Mucosa of descending colon (tissue), 3 donors: ENCODE measurements at regions not wholly inside any gene's neighbourhood (a gene's known extent, or its start where the extent isn't known, plus 50 kb on each side); places are given as distances from the start of the nearest gene placed in this dataset.

ENCODE experiments used
- ATAC-seq: fragments of 200-7000 bp; cut with Tn5 transposase; one replicate; pipeline ENCODE4 v1.9.1; 2020; ENCODE audit warnings: mild to moderate bottlenecking, moderate library complexity
- DNase-seq, 3 donors: peaks; one replicate each; pipeline ENCODE4 v3.0.0-alpha.2; 2020
- H3K36me3 ChIP-seq: fragments of 200-600 bp; one replicate; pipeline ENCODE4 v1.8.0; 2021; ENCODE audit warnings: low read depth, mild to moderate bottlenecking
- H3K4me1 ChIP-seq: fragments of 200-600 bp; one replicate; pipeline ENCODE4 v1.8.0; 2021; ENCODE audit warnings: low read depth, mild to moderate bottlenecking
- H3K4me3 ChIP-seq: fragments of 200-600 bp; one replicate; pipeline ENCODE4 v1.8.0; 2021; ENCODE audit warnings: mild to moderate bottlenecking
- H3K9me3 ChIP-seq: fragments of 200-600 bp; one replicate; pipeline ENCODE4 v1.8.0; 2021; ENCODE audit warnings: mild to moderate bottlenecking
- CTCF ChIP-seq: fragments of 200-600 bp; IDR thresholded peaks from one replicate; pipeline ENCODE4 v1.8.0; 2022; ENCODE audit warnings: antibody characterized with exemption, mild to moderate bottlenecking
- intact Hi-C, 2 donors: fragments of 100-400 bp; cut with DNase I in 1 of 2; cut with micrococcal nuclease in 1 of 2; formaldehyde crosslinking; loops; one replicate each; pipeline versions ENCODE4 v1.11.0 to v1.11.1; 2022; cut with DNase I, micrococcal nuclease
- donor health status: DM: no; HTN: no; CAD: no; lungs with moderate emphysema.
- donor health status: DM: no; HTN: no; CAD: no.
- donor health status: DM: no; HTN: yes; CAD: no.

- no peak for ATAC-seq
- Histone ChIP-seq H3K4me1 (no peaks in the 10 kb centered on the region), H3K9me3 (no peaks in the 10 kb centered on the region), H3K4me3 (no peak overlapping the region), H3K36me3 (no peaks in the 10 kb centered on the region)
- no peak for TF ChIP-seq CTCF
- intact Hi-C loops: no loop called here
- DNase-seq: no peak
Measured at GRCh38 chr4:81776794-81777193, 305.1 kb upstream of the RASGEF1B start.

DNA sequence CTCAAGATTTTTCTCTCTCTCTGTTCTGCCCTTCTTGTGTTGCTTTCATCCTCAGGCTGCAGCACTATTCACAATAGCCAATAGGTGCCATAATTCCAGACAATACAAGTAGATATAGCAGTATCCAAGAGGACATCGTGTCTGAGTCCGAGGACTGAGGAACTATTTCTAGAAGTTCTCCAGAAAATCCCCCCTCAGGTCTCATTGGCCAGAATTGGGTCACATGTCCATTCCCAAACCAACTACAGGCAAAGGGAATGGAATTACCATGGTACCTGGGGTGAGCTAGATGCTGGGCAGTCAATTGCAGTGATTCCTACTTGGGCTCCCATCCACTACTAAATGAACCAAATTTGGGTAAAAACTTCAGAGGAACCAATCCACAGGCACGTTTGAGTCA is 301.9 kb upstream of the RASGEF1B start:
- Histone ChIP-seq H3K4me1 (no peaks in the 10 kb centered on the region), H3K4me3 (no peak overlapping the region), H3K9me3 (no peaks in the 10 kb centered on the region), H3K36me3 (no peaks in the 10 kb centered on the region)
- intact Hi-C loops: no loop called here
- DNase-seq (no peak), ATAC-seq (no peak)
- no peak for TF ChIP-seq CTCF

DNA sequence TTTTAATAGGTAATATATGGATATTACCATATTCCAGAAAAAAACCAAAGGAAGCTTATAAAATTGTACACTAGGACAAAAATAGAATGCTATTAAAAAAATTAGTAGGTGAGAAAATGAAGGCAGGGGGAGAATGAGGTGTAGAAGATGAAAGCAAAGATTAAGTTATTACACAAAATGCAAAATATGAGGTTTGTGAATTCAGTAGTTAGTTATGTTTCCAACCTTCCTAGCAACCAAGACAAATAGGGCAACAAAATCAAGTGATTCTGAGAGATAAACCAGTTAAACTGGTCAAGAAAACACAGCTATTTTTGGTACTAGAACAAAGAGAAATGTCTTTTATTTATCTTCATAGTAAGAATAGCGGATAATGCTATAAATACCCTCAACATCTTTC is 300.0 kb upstream of the RASGEF1B start:
- Histone ChIP-seq H3K4me3 (no peak overlapping the region), H3K4me1 (no peaks in the 10 kb centered on the region), H3K9me3 (no peaks in the 10 kb centered on the region), H3K36me3 (no peaks in the 10 kb centered on the region)
- no peak for TF ChIP-seq CTCF
- ATAC-seq (no peak), DNase-seq (no peak)
- intact Hi-C loops: no loop called here

DNA sequence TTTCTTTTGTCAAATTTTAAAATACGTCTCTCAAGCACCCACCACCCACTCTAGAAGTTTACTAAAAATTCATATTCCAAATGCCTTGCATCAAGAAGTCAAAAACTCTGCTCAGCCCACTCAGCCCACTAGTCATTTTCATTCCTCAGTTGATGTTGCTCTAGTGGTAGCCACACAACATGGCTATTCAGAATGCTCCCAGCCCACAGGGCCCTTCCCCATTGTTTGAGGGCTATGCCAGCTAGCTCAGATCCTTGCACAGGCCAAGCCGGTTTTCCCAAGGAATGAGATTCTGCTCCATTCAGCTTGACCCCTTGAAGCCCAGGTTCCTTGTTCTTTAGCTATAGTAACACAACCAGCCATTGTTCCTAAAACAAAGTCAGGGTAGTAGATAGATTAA is 297.5 kb upstream of the RASGEF1B start:
- ATAC-seq: no peak
- intact Hi-C loops: no loop called here

GRCh38 chr4:81758574-81759264 is 287.0 kb upstream of the RASGEF1B start:
- Histone ChIP-seq H3K4me3 (no peak overlapping the region), H3K4me1 (no peaks in the 10 kb centered on the region), H3K36me3 (no peaks in the 10 kb centered on the region), H3K9me3 (no peaks in the 10 kb centered on the region)
- no peak for ATAC-seq
- DNase-seq: no peak
- intact Hi-C loops: no loop called here
- no peak for TF ChIP-seq CTCF

More for the DNA sequence above, 297.5 kb upstream of the RASGEF1B start:
- DNase-seq: no peak
- Histone ChIP-seq H3K4me1 (no peaks in the 10 kb centered on the region), H3K36me3 (no peaks in the 10 kb centered on the region), H3K4me3 (no peak overlapping the region), H3K9me3 (no peaks in the 10 kb centered on the region)
- TF ChIP-seq CTCF: no peak

DNA sequence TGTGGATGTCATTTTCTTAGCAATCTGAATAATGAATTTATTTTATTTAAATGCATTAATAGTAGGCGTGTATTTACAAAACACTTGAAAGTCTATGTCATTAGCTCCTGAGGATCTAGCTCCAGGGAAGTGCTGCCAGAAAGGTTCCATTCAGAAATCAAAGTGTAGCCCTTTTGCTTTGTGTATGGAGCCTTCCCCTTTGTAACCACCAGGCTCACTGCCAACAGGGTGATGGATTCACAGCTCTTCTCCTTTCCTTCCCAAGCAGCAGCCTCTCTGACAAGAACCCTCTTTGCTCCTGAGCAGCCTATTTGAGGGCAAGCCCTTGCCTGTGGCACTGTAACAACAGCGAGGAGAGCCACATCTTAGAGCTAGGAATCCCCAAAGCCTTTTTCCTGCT is 286.0 kb upstream of the RASGEF1B start:
- no peak for ATAC-seq
- peak in 1 of 3 donors; percentile 17 for DNase-seq
- intact Hi-C loops: no loop called here

More for the DNA sequence above, 286.0 kb upstream of the RASGEF1B start:
- H3K36me3 ChIP-seq: no peaks in the 10 kb centered on the region
- TF ChIP-seq CTCF: no peak
- H3K4me1 ChIP-seq: no peaks in the 10 kb centered on the region
- H3K9me3 ChIP-seq: no peaks in the 10 kb centered on the region
- H3K4me3 ChIP-seq: no peak overlapping the region
